ENCODE measurements at regions not wholly inside any gene's neighbourhood (a gene's known extent, or its start where the extent isn't known, plus 50 kb on each side); places are given as distances from the start of the nearest gene placed in this dataset.

DNA sequence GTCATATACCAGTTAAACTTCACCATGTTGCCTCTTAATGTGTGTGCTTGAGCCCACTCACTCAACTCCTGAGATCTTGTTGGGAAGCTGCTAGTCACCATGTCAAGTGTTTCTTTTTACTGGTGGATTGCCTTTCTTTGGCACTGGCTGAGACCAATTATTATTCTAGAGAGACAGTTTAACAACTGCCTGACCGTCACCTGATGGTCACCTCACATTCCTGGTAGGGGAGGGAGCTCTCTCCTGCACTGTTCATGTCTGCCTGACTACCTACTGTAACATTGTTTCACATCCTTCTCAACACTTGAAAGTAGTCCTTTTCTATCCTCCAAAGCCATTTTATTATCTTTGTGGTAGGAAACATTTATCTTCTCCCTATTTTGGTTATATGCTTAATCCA is 172.3 kb downstream of the RWDD3 start:
- Histone ChIP-seq H4K20me1 (ENCODE audit: insufficient read depth, low read length) (no peaks in the 10 kb centered on the region), H3K9ac (ENCODE audit: low read length) (no peak overlapping the region), H3K36me3 (replicated peaks; ENCODE audit: low read depth, low read length) (no peaks in the 10 kb centered on the region), H3K4me3 (ENCODE audit: low read length) (no peak overlapping the region), H3K27me3 (ENCODE audit: low read depth, low read length) (no peaks in the 10 kb centered on the region), H3K4me2 (ENCODE audit: low read length) (no peak overlapping the region), H3K4me1 (ENCODE audit: low read length) (no peaks in the 10 kb centered on the region), H3K27ac (ENCODE audit: low read length) (no peak overlapping the region), H3K79me2 (ENCODE audit: low read length) (no peaks in the 10 kb centered on the region), H2AFZ (ENCODE audit: low read depth, low read length) (no peak overlapping the region), H3K9me3 (ENCODE audit: insufficient read depth, low read length) (no peaks in the 10 kb centered on the region)
- TF ChIP-seq EZH2phosphoT487 (IDR thresholded peaks at IDR 0.05; ENCODE audit: low read depth), result no peak
- TF ChIP-seq, protein P1, sequence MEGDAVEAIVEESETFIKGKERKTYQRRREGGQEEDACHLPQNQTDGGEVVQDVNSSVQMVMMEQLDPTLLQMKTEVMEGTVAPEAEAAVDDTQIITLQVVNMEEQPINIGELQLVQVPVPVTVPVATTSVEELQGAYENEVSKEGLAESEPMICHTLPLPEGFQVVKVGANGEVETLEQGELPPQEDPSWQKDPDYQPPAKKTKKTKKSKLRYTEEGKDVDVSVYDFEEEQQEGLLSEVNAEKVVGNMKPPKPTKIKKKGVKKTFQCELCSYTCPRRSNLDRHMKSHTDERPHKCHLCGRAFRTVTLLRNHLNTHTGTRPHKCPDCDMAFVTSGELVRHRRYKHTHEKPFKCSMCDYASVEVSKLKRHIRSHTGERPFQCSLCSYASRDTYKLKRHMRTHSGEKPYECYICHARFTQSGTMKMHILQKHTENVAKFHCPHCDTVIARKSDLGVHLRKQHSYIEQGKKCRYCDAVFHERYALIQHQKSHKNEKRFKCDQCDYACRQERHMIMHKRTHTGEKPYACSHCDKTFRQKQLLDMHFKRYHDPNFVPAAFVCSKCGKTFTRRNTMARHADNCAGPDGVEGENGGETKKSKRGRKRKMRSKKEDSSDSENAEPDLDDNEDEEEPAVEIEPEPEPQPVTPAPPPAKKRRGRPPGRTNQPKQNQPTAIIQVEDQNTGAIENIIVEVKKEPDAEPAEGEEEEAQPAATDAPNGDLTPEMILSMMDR (IDR thresholded peaks at IDR 0.05; ENCODE audit: low read depth, low read length), result no peak

DNA sequence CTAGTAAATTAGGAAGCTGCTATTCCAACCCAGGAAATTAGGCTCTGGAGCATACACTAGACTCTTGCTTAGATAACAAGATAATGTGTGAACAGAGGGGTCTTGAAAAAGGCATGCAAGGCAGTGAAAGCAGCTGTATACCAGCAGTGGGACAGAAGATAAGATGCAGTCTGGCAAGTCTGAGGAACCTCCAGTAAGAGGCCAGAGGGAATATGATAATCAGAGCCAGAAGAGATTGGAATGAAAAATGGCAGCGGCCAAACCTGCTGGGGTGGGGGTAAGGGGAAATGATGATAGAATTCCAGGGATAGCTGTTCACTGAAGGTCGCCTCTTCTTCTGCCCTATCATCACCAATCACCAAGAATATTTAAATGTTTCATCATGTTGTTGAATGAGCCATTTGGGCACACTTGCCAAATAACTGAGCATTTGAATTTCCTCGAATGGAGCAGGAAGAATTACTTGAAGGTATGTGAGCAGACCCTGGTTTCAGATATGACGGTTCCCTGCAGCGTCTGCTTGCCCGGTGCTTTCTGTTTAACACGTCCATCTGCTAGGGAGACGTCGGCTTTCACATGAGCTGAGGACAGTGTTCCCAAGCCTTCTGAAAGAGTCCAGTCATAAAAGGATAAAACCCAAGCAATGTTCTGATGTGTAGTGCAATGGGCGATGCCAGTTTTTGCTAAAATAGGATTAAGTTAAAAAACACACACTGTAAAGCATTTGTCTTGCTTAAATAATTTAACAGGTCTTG is 173.3 kb downstream of the RWDD3 start:
- Histone ChIP-seq H3K9ac (ENCODE audit: low read length) (no peak overlapping the region), H3K4me3 (ENCODE audit: low read length) (no peak overlapping the region), H3K79me2 (ENCODE audit: low read length) (no peaks in the 10 kb centered on the region), H3K9me3 (ENCODE audit: insufficient read depth, low read length) (no peaks in the 10 kb centered on the region), H3K4me2 (ENCODE audit: low read length) (no peak overlapping the region), H2AFZ (ENCODE audit: low read depth, low read length) (no peak overlapping the region), H3K27ac (ENCODE audit: low read length) (no peak overlapping the region), H3K4me1 (ENCODE audit: low read length) (no peaks in the 10 kb centered on the region), H4K20me1 (ENCODE audit: insufficient read depth, low read length) (no peaks in the 10 kb centered on the region), H3K27me3 (ENCODE audit: low read depth, low read length) (no peaks in the 10 kb centered on the region), H3K36me3 (replicated peaks; ENCODE audit: low read depth, low read length) (no peaks in the 10 kb centered on the region)
- TF ChIP-seq, protein P1 (IDR thresholded peaks at IDR 0.05; ENCODE audit: low read depth, low read length), result no peak

DNA sequence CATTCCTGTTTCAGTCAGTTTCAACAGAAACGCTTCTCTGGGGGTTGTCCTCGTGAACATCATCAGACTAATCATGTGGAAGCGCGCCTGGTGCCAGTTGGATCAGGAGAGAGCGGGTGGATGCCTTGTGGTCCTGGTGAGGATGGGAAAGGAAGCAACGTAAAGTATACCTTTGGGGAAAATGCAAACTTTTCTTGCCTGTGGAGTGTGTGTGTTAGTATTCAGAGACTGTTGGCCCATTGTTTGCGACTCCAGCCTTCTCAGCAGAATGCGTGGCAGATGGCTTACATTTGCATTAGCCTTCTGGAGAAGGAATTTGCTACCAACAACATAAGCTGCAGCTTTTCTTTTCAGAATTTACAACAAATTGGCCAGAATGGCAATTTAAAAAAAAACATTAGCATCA is 173.9 kb downstream of the RWDD3 start:
- H3K9ac ChIP-seq (ENCODE audit: low read length), result no peak overlapping the region
- no peaks in the 10 kb centered on the region for H4K20me1 ChIP-seq (ENCODE audit: insufficient read depth, low read length)
- TF ChIP-seq, protein P1 (IDR thresholded peaks at IDR 0.05; ENCODE audit: low read depth, low read length), result no peak
- TF ChIP-seq EZH2phosphoT487 (IDR thresholded peaks at IDR 0.05; ENCODE audit: low read depth), result no peak
- no peak overlapping the region for H3K4me3 ChIP-seq (ENCODE audit: low read length)
- no peak overlapping the region for H3K27ac ChIP-seq (ENCODE audit: low read length)
- no peaks in the 10 kb centered on the region for H3K4me1 ChIP-seq (ENCODE audit: low read length)
- H3K4me2 ChIP-seq (ENCODE audit: low read length), result no peak overlapping the region
- no peaks in the 10 kb centered on the region for H3K9me3 ChIP-seq (ENCODE audit: insufficient read depth, low read length)
- no peaks in the 10 kb centered on the region for H3K36me3 ChIP-seq (replicated peaks; ENCODE audit: low read depth, low read length)
- no peaks in the 10 kb centered on the region for H3K79me2 ChIP-seq (ENCODE audit: low read length)
- no peaks in the 10 kb centered on the region for H3K27me3 ChIP-seq (ENCODE audit: low read depth, low read length)
- no peak overlapping the region for H2AFZ ChIP-seq (ENCODE audit: low read depth, low read length)

DNA sequence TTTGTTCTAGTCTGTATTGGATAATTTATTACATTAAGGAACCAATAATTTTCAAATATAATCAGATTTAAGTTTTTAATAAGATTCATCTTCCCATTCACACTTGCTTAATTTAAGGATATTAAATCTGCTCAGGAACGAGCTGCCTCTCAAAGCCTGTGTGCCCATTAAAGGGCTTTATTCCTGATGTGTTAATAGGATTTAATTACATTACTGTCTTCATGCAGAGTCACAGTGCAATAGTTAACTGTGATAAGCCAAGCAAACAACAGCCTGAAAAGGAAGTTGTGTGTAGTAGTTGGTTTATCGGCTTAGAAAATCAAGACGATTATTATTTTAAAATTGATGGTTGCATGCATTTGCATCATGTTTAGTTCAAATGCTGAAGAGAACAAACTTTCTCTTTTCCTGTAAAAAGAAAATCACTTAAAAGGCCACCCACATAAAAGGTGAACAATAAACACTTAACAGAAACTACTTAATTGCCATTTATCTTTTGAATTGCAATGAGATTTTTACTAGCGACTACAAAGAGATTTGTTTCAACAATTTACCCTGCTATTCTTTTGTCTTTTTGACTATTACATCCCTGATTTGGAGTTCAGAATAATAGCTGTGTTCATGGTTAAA is 174.6 kb downstream of the RWDD3 start:
- no peaks in the 10 kb centered on the region for H3K9me3 ChIP-seq (ENCODE audit: insufficient read depth, low read length)
- H3K27me3 ChIP-seq (ENCODE audit: low read depth, low read length), result no peaks in the 10 kb centered on the region
- H3K27ac ChIP-seq (ENCODE audit: low read length), result no peak overlapping the region
- H3K9ac ChIP-seq (ENCODE audit: low read length), result no peak overlapping the region
- TF ChIP-seq, protein P1 (IDR thresholded peaks at IDR 0.05; ENCODE audit: low read depth, low read length), result no peak
- no peak for TF ChIP-seq EZH2phosphoT487 (IDR thresholded peaks at IDR 0.05; ENCODE audit: low read depth)
- H2AFZ ChIP-seq (ENCODE audit: low read depth, low read length), result no peak overlapping the region
- H4K20me1 ChIP-seq (ENCODE audit: insufficient read depth, low read length), result no peaks in the 10 kb centered on the region
- no peaks in the 10 kb centered on the region for H3K4me1 ChIP-seq (ENCODE audit: low read length)
- no peak overlapping the region for H3K4me3 ChIP-seq (ENCODE audit: low read length)
- H3K36me3 ChIP-seq (replicated peaks; ENCODE audit: low read depth, low read length), result no peaks in the 10 kb centered on the region
- H3K4me2 ChIP-seq (ENCODE audit: low read length), result no peak overlapping the region
- no peaks in the 10 kb centered on the region for H3K79me2 ChIP-seq (ENCODE audit: low read length)
